Liver (tissue), 8 donors: ENCODE measurements at regions not wholly inside any gene's neighbourhood (a gene's known extent, or its start where the extent isn't known, plus 50 kb on each side); places are given as distances from the start of the nearest gene placed in this dataset.

Experiments
- DNase-seq: peaks from one replicate; pipeline ENCODE4 v3.0.0-alpha.2; 2017; ENCODE audit warnings: low spot score
- H3K27ac ChIP-seq, 2 donors: one replicate each; pipeline ENCODE4 v1.7.0; 2013; ENCODE audit warnings: inconsistent platforms in 2 of 2, low read length in 2 of 2, control low read depth in 1 of 2, low read depth in 1 of 2, mild to moderate bottlenecking in 1 of 2
- H3K27me3 ChIP-seq, 4 donors: one replicate each; pipeline versions ENCODE4 v1.6.1 to v1.7.0; 2013; ENCODE audit warnings: low read length in 3 of 4, inconsistent platforms in 1 of 4, mild to moderate bottlenecking in 1 of 4, moderate library complexity in 1 of 4; ENCODE audit not compliant: control insufficient read depth in 4 of 4, insufficient read depth in 4 of 4
- H3K36me3 ChIP-seq, 4 donors: one replicate each; pipeline versions ENCODE4 v1.6.1 to v1.7.0; 2013; ENCODE audit warnings: low read length in 3 of 4, mild to moderate bottlenecking in 3 of 4, low read depth in 1 of 4, moderate library complexity in 1 of 4; ENCODE audit not compliant: control insufficient read depth in 4 of 4, insufficient read depth in 3 of 4
- H3K4me1 ChIP-seq, 4 donors: one replicate each; pipeline versions ENCODE4 v1.6.1 to v1.7.0; 2013; ENCODE audit warnings: low read length in 3 of 4, mild to moderate bottlenecking in 3 of 4, moderate library complexity in 1 of 4; ENCODE audit not compliant: control insufficient read depth in 4 of 4, insufficient read depth in 4 of 4
- H3K4me3 ChIP-seq, 3 donors: one replicate each; pipeline versions ENCODE4 v1.6.1 to v1.7.0; 2013; ENCODE audit warnings: low read length in 3 of 3, control low read depth in 1 of 3, low read depth in 1 of 3, mild to moderate bottlenecking in 1 of 3
- H3K9ac ChIP-seq, 2 donors: one replicate each; pipeline ENCODE4 v1.7.0; 2013; ENCODE audit warnings: low read length in 2 of 2, mild to moderate bottlenecking in 2 of 2, moderate library complexity in 2 of 2, control low read depth in 1 of 2, low read depth in 1 of 2
- H3K9me3 ChIP-seq, 4 donors: one replicate each; pipeline versions ENCODE4 v1.6.1 to v1.7.0; 2013; ENCODE audit warnings: low read length in 3 of 4; ENCODE audit not compliant: control insufficient read depth in 4 of 4
- FOXA1 ChIP-seq: IDR thresholded peaks from 2 replicates; pipeline ENCODE4 v1.6.1; 2016; ENCODE audit warnings: antibody characterized with exemption
- FOXA2 ChIP-seq: IDR thresholded peaks from 2 replicates; pipeline ENCODE4 v1.6.1; 2016; ENCODE audit warnings: antibody characterized with exemption
- GABPA ChIP-seq, 2 donors: IDR thresholded peaks in 1 of 2; conservative IDR thresholded peaks in 1 of 2; 2 replicates each; pipeline ENCODE4 v1.6.1; 2016; ENCODE audit warnings: antibody characterized with exemption in 2 of 2, mild to moderate bottlenecking in 1 of 2, moderate library complexity in 1 of 2
- HNF4A ChIP-seq, 2 donors: conservative IDR thresholded peaks; 2 replicates each; pipeline ENCODE4 v1.6.1; 2016; ENCODE audit warnings: antibody characterized with exemption in 2 of 2, mild to moderate bottlenecking in 2 of 2
- JUND ChIP-seq, 2 donors: IDR thresholded peaks; 2 replicates each; pipeline ENCODE4 v1.6.1; 2016; ENCODE audit warnings: antibody characterized with exemption in 2 of 2
- NR2F2 ChIP-seq: IDR thresholded peaks from 2 replicates; pipeline ENCODE4 v1.6.1; 2016; ENCODE audit warnings: antibody characterized with exemption
- RAD21 ChIP-seq, 2 donors: IDR thresholded peaks; 2 replicates each; pipeline ENCODE4 v1.6.1; 2016; ENCODE audit warnings: antibody characterized with exemption in 2 of 2, mild to moderate bottlenecking in 2 of 2
- RXRA ChIP-seq, 2 donors: IDR thresholded peaks; 2 replicates each; pipeline ENCODE4 v1.6.1; 2017 to 2018; ENCODE audit warnings: antibody characterized with exemption in 2 of 2, mild to moderate bottlenecking in 1 of 2
- SP1 ChIP-seq: IDR thresholded peaks from 2 replicates; pipeline ENCODE4 v1.6.1; 2018; ENCODE audit warnings: antibody characterized with exemption, mild to moderate bottlenecking
- TAF1 ChIP-seq: conservative IDR thresholded peaks from 2 replicates; pipeline ENCODE4 v1.6.1; 2016; ENCODE audit warnings: antibody characterized with exemption, mild to moderate bottlenecking
- WGBS: extraction: QIAGEN DNeasy Blood & Tissue Kit; methylation state at CpG from one replicate; pipeline ENCODE4 v1.1.7; 2013; 5-methylcytosine and 5-hydroxymethylcytosine counted together
- TF ChIP-seq, protein P1 (sequence below): IDR thresholded peaks from 2 replicates; pipeline ENCODE4 v1.6.1; 2016; ENCODE audit warnings: antibody characterized with exemption
- TF ChIP-seq, protein P2 (sequence below): IDR thresholded peaks from 2 replicates; pipeline ENCODE4 v1.6.1; 2016; ENCODE audit warnings: antibody characterized with exemption
- TF ChIP-seq, protein P3 (sequence below): IDR thresholded peaks from 2 replicates; pipeline ENCODE4 v1.6.1; 2016; ENCODE audit warnings: antibody characterized with exemption
- TF ChIP-seq, protein P4 (sequence below): fragments of 150-350 bp; IDR thresholded peaks from 2 replicates; pipeline ENCODE4 v1.5.1; 2017; ENCODE audit warnings: improper control_type of control experiment, low read depth, low read length; ENCODE audit not compliant: missing input control
- donor health status: healthy.
- donor health status: healthy.
- donor health status: healthy.
- donor health status: healthy.
- donor health status: healthy.

DNA sequence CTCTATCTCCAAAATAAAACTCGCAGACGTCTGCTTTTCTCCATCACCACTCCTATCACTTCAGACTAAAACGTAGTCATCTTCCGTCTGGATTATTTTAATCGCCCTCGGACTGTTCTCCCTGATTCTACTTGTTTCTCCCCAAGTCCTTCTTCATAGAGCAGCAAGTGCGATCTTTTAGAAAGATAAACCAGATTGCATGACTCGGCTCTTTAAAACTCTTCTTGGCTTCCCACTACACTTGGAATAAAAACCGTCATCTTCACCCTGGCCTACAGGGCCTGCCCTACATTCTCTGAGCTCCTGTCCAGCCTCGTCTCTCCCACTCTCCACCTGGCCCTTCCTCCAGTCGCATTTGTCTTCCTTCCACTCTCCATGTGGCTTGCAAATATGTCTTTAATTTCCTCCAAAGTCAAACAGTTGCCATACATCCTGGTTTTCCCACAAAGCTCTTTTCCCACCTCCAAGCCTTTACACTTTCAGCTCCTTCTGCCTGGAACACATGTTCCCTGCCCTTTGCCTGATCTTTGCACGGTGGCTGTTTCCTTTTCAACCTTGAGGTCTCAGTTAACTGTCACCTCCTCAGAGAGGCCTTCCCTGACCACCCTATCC, 70.5 kb upstream of the DHX40 start (continued):
- TF ChIP-seq, protein P1, sequence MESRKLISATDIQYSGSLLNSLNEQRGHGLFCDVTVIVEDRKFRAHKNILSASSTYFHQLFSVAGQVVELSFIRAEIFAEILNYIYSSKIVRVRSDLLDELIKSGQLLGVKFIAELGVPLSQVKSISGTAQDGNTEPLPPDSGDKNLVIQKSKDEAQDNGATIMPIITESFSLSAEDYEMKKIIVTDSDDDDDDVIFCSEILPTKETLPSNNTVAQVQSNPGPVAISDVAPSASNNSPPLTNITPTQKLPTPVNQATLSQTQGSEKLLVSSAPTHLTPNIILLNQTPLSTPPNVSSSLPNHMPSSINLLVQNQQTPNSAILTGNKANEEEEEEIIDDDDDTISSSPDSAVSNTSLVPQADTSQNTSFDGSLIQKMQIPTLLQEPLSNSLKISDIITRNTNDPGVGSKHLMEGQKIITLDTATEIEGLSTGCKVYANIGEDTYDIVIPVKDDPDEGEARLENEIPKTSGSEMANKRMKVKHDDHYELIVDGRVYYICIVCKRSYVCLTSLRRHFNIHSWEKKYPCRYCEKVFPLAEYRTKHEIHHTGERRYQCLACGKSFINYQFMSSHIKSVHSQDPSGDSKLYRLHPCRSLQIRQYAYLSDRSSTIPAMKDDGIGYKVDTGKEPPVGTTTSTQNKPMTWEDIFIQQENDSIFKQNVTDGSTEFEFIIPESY: no peak
- no peak for TF ChIP-seq FOXA1
- no peak for TF ChIP-seq RAD21 (IDR thresholded peaks at IDR 0.05)
- no peak for TF ChIP-seq GABPA (IDR thresholded peaks at IDR 0.05 in 1 of 2, conservative IDR thresholded peaks at IDR 0.05 in 1 of 2)

DNA sequence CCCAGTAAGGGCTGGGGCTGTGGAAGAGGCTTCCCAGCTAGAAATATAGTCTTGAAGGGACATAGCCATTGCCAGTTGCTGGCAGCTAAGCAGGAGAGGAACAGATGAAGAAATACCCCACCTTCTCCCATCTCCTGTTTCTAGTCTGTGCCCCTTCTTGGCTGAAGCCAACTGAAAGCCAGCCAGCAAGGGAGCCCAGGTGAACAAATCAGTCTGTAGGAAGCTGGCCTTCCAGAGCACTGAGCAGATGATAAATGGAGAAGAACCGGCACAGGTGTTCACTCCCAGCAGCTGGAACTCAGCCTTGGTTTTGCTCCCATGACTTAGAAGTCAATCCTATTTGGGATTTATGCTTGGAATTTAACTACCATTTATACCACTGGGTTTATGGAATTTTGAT, 69.2 kb upstream of the DHX40 start:
- WGBS: 100% methylated on average over 1 of the region's 1 CpG
- DNase-seq: no peak

DNA sequence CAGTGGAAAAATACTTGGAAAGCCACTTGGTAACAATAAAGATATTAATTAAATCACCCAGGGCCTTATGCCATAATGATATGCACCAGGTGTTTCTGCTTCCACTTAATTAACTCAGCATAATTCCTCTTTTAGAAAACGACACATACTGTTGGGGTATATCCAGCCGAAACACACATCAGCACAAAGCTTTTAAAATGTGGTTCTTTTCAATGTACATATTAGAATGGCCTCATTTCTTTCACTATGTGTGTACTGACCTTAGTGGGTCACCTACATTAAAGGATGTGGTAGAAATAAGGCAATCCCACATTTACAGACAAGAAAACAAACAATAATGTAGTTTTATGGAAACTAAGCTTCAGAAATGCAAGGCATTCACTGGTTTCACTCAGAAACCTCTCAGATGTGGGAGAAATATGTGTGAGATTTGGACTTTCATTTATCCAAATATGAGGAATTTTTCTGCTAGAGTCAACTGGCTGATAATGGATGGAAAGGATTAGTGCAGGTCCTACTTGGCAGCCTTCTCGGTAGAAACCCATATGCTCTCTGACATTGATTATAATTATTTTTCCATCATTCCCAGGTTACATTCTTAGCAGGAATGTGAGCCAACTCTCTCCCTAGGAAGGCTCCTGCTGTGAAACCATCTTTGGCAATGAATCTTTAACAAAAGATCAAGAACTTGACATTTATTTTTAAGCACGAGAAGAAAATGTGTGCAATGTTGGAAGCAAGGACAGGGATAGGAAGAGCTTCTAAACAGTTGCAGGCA, 66.7 kb upstream of the DHX40 start:
- H3K9me3 ChIP-seq: no peaks in the 10 kb centered on the region
- no peaks in the 10 kb centered on the region for H3K4me1 ChIP-seq
- DNase-seq: no peak
- no peaks in the 10 kb centered on the region for H3K36me3 ChIP-seq
- H3K4me3 ChIP-seq: no peak overlapping the region
- H3K27me3 ChIP-seq: no peaks in the 10 kb centered on the region
- WGBS: 88% methylated on average over 4 of the region's 4 CpGs
- no peak overlapping the region for H3K27ac ChIP-seq
- H3K9ac ChIP-seq: no peak overlapping the region
- TF ChIP-seq SP1 (no peak), TAF1 (no peak), FOXA2 (no peak), NR2F2 (no peak), RAD21 (IDR thresholded peaks at IDR 0.05) (no peak), JUND (IDR thresholded peaks at IDR 0.05) (no peak), HNF4A (conservative IDR thresholded peaks at IDR 0.05) (no peak), GABPA (IDR thresholded peaks at IDR 0.05 in 1 of 2, conservative IDR thresholded peaks at IDR 0.05 in 1 of 2) (no peak), RXRA (IDR thresholded peaks at IDR 0.05) (no peak)
- TF ChIP-seq, protein P2, sequence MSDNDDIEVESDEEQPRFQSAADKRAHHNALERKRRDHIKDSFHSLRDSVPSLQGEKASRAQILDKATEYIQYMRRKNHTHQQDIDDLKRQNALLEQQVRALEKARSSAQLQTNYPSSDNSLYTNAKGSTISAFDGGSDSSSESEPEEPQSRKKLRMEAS: no peak
- TF ChIP-seq, protein P3, sequence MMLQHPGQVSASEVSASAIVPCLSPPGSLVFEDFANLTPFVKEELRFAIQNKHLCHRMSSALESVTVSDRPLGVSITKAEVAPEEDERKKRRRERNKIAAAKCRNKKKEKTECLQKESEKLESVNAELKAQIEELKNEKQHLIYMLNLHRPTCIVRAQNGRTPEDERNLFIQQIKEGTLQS: no peak
- TF ChIP-seq, protein P4, sequence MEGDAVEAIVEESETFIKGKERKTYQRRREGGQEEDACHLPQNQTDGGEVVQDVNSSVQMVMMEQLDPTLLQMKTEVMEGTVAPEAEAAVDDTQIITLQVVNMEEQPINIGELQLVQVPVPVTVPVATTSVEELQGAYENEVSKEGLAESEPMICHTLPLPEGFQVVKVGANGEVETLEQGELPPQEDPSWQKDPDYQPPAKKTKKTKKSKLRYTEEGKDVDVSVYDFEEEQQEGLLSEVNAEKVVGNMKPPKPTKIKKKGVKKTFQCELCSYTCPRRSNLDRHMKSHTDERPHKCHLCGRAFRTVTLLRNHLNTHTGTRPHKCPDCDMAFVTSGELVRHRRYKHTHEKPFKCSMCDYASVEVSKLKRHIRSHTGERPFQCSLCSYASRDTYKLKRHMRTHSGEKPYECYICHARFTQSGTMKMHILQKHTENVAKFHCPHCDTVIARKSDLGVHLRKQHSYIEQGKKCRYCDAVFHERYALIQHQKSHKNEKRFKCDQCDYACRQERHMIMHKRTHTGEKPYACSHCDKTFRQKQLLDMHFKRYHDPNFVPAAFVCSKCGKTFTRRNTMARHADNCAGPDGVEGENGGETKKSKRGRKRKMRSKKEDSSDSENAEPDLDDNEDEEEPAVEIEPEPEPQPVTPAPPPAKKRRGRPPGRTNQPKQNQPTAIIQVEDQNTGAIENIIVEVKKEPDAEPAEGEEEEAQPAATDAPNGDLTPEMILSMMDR: no peak

More for the DNA sequence above, 69.2 kb upstream of the DHX40 start:
- Histone ChIP-seq H3K4me1 (no peaks in the 10 kb centered on the region), H3K9me3 (no peaks in the 10 kb centered on the region), H3K9ac (no peak overlapping the region), H3K4me3 (no peak overlapping the region), H3K27ac (no peak overlapping the region), H3K36me3 (no peaks in the 10 kb centered on the region), H3K27me3 (no peaks in the 10 kb centered on the region)
- TF ChIP-seq, protein P4: no peak
- TF ChIP-seq GABPA (IDR thresholded peaks at IDR 0.05 in 1 of 2, conservative IDR thresholded peaks at IDR 0.05 in 1 of 2) (no peak), JUND (IDR thresholded peaks at IDR 0.05) (no peak)
- TF ChIP-seq, protein P1: no peak
